ENCODE measurements at regions not wholly inside any gene's neighbourhood (a gene's known extent, or its start where the extent isn't known, plus 50 kb on each side); places are given as distances from the start of the nearest gene placed in this dataset.

GRCh38 chr2:14358339-14358738, 274.2 kb upstream of the LRATD1 start:
- H3K27me3 Mint-ChIP-seq (ENCODE audit: low read depth), result no peaks in the 10 kb centered on the region

More at GRCh38 chr2:14358339-14358738, 274.2 kb upstream of the LRATD1 start:
- no peak overlapping the region for H2AFZ ChIP-seq (ENCODE audit: low read length)
- H3K4me1 ChIP-seq (ENCODE audit: insufficient read depth, low read length), result no peaks in the 10 kb centered on the region; the same call in 1 of the 2 replicates
- TF ChIP-seq, protein P1, sequence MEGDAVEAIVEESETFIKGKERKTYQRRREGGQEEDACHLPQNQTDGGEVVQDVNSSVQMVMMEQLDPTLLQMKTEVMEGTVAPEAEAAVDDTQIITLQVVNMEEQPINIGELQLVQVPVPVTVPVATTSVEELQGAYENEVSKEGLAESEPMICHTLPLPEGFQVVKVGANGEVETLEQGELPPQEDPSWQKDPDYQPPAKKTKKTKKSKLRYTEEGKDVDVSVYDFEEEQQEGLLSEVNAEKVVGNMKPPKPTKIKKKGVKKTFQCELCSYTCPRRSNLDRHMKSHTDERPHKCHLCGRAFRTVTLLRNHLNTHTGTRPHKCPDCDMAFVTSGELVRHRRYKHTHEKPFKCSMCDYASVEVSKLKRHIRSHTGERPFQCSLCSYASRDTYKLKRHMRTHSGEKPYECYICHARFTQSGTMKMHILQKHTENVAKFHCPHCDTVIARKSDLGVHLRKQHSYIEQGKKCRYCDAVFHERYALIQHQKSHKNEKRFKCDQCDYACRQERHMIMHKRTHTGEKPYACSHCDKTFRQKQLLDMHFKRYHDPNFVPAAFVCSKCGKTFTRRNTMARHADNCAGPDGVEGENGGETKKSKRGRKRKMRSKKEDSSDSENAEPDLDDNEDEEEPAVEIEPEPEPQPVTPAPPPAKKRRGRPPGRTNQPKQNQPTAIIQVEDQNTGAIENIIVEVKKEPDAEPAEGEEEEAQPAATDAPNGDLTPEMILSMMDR (conservative IDR thresholded peaks at IDR 0.05), result no peak
- H3K4me2 ChIP-seq (ENCODE audit: insufficient read depth, insufficient read length, low read length), result no peak overlapping the region
- no peak overlapping the region for H2BK12ac ChIP-seq (ENCODE audit: insufficient read length, low read depth, low read length)
- H2BK20ac ChIP-seq (ENCODE audit: low read depth, low read length, poor library complexity, severe bottlenecking), result no peak overlapping the region
- no peak overlapping the region for H3K4me3 Mint-ChIP-seq
- H4K20me1 ChIP-seq (ENCODE audit: control insufficient read depth, insufficient read depth, insufficient read length), result no peaks in the 10 kb centered on the region
- H3K9me3 Mint-ChIP-seq, result peaks cover 4 to 16% of the 10 kb centered on the region in 2 experiments
- H3K23me2 ChIP-seq (ENCODE audit: insufficient read length, low read depth, low read length, poor library complexity, severe bottlenecking), result no peaks in the 10 kb centered on the region
- peaks cover 0 to 5% (median 0%) of the 10 kb centered on the region in 3 experiments; a peak in 5 of 7 replicates for H3K36me3 Mint-ChIP-seq (ENCODE audit: insufficient read depth in 1 of 3, low read depth in 3 of 3)
- no peak overlapping the region for H3K18ac ChIP-seq (ENCODE audit: insufficient read length, low read depth, low read length)
- no peak overlapping the region for H3K14ac ChIP-seq (ENCODE audit: insufficient read depth, low read length)
- no peaks in the 10 kb centered on the region for H3K9me3 ChIP-seq (ENCODE audit: control insufficient read depth, low read depth, low read length)
- H2BK5ac ChIP-seq (ENCODE audit: insufficient read length, low read length), result no peak overlapping the region
- no peak for DNase-seq
- no peak overlapping the region for H4K5ac ChIP-seq (ENCODE audit: insufficient read length, low read depth, low read length)
- H4K91ac ChIP-seq (ENCODE audit: insufficient read length, low read depth, low read length), result no peak overlapping the region
- no peak overlapping the region for H2BK15ac ChIP-seq (ENCODE audit: low read depth, low read length)
- H3T11ph ChIP-seq (ENCODE audit: low read length), result no peak overlapping the region
- H3K79me1 ChIP-seq (ENCODE audit: insufficient read depth, low read depth, low read length, poor library complexity, severe bottlenecking), result no peaks in the 10 kb centered on the region
- H3K4me1 Mint-ChIP-seq, result peaks cover 2 to 3% of the 10 kb centered on the region in 2 experiments; a peak in 3 of 4 replicates
- WGBS (ENCODE audit: extremely low coverage, insufficient read length, low lambda C conversion rate), result no CpG with 5 or more reads among the region's 5 CpGs
- no peak overlapping the region for H3K27ac ChIP-seq (ENCODE audit: insufficient read length, low read depth, low read length)
- no peaks in the 10 kb centered on the region for H3K79me2 ChIP-seq (ENCODE audit: insufficient read depth, low read length)
- H3K4ac ChIP-seq (ENCODE audit: low read depth, low read length), result no peak overlapping the region
- H2AK5ac ChIP-seq (ENCODE audit: insufficient read length, low read length), result no peak overlapping the region
- no peak overlapping the region for H3K27ac Mint-ChIP-seq
- no peak overlapping the region for H3K56ac ChIP-seq (ENCODE audit: insufficient read length, low read depth, low read length)
- no peak overlapping the region for H4K8ac ChIP-seq (replicated peaks; ENCODE audit: insufficient read length, low read depth, low read length)
- no peak overlapping the region for H3K23ac ChIP-seq (ENCODE audit: insufficient read length, low read depth, low read length)
- H3K27me3 ChIP-seq (ENCODE audit: insufficient read depth, low read length), result no peaks in the 10 kb centered on the region
- H3K9ac ChIP-seq (ENCODE audit: extremely low read depth, insufficient read length, low read length), result no peak overlapping the region
- no peak overlapping the region for H2BK120ac ChIP-seq (ENCODE audit: low read depth, low read length, poor library complexity, severe bottlenecking)
